ENCODE measurements at regions not wholly inside any gene's neighbourhood (a gene's known extent, or its start where the extent isn't known, plus 50 kb on each side); places are given as distances from the start of the nearest gene placed in this dataset.

GRCh38 chr10:130884456-130884855 is 427.1 kb downstream of the TCERG1L start:
- no peaks in the 10 kb centered on the region for H3K9me3 Mint-ChIP-seq

GRCh38 chr10:130885021-130885655 is 426.4 kb downstream of the TCERG1L start:
- ChIA-PET CTCF (no interaction called here), POLR2A (no interaction called here)
- Histone ChIP-seq H3K27me3 (replicated peaks in 1 of 2; ENCODE audit: control insufficient read depth in 2 of 2, extremely low read depth in 1 of 2, insufficient read depth in 2 of 2, low read length in 1 of 2) (peaks cover 0 to 15% of the 10 kb centered on the region in 2 experiments), H3K36me3 (ENCODE audit: control insufficient read depth in 2 of 2, extremely low read depth in 1 of 2, insufficient read depth in 1 of 2, low read length in 1 of 2) (no peaks in the 10 kb centered on the region), H3K4me3 (ENCODE audit: control insufficient read depth in 1 of 2, extremely low read depth in 1 of 2, low read length in 1 of 2) (no peak overlapping the region), H3K4me1 (ENCODE audit: control insufficient read depth in 1 of 2, extremely low read depth in 1 of 2, insufficient read depth in 2 of 2, low read length in 2 of 2) (no peaks in the 10 kb centered on the region), H3K9me3 (no peaks in the 10 kb centered on the region), H3K27ac (ENCODE audit: low read length) (no peak overlapping the region)
- no peak for DNase-seq
- Mint-ChIP-seq H3K4me3 (no peak overlapping the region), H3K36me3 (no peaks in the 10 kb centered on the region), H3K27me3 (peaks cover 4 to 14% of the 10 kb centered on the region in 2 donors), H3K4me1 (no peaks in the 10 kb centered on the region), H3K9me3 (no peaks in the 10 kb centered on the region), H3K27ac (no peak overlapping the region)
- no peak for ATAC-seq (replicated peaks in 1 of 4)
- 35% methylated on average over 16 of the region's 22 CpGs for WGBS (ENCODE audit: insufficient coverage)

More at GRCh38 chr10:130884456-130884855, 427.1 kb downstream of the TCERG1L start:
- no peaks in the 10 kb centered on the region for H3K4me1 Mint-ChIP-seq
- no peak overlapping the region for H3K27ac ChIP-seq (ENCODE audit: low read length)
- H3K4me1 ChIP-seq (ENCODE audit: control insufficient read depth in 1 of 2, extremely low read depth in 1 of 2, insufficient read depth in 2 of 2, low read length in 2 of 2) = no peaks in the 10 kb centered on the region
- DNase-seq (no peak), ATAC-seq (replicated peaks in 1 of 4) (no peak)
- no peak overlapping the region for H3K4me3 Mint-ChIP-seq
- peaks cover 4 to 14% of the 10 kb centered on the region in 2 donors for H3K27me3 Mint-ChIP-seq
- POLR2A ChIA-PET = no interaction called here
- CTCF ChIA-PET = no interaction called here
- H3K4me3 ChIP-seq (ENCODE audit: control insufficient read depth in 1 of 2, extremely low read depth in 1 of 2, low read length in 1 of 2) = no peak overlapping the region
- WGBS (ENCODE audit: insufficient coverage) = 79% methylated on average over 12 of the region's 12 CpGs
- H3K36me3 ChIP-seq (ENCODE audit: control insufficient read depth in 2 of 2, extremely low read depth in 1 of 2, insufficient read depth in 1 of 2, low read length in 1 of 2) = no peaks in the 10 kb centered on the region
- no peaks in the 10 kb centered on the region for H3K36me3 Mint-ChIP-seq
- peaks cover 0 to 15% of the 10 kb centered on the region in 2 experiments for H3K27me3 ChIP-seq (replicated peaks in 1 of 2; ENCODE audit: control insufficient read depth in 2 of 2, extremely low read depth in 1 of 2, insufficient read depth in 2 of 2, low read length in 1 of 2)
- H3K27ac Mint-ChIP-seq = no peak overlapping the region
- no peaks in the 10 kb centered on the region for H3K9me3 ChIP-seq

GRCh38 chr10:130887170-130887569 is 424.4 kb downstream of the TCERG1L start:
- H3K4me1 ChIP-seq (ENCODE audit: control insufficient read depth in 1 of 2, extremely low read depth in 1 of 2, insufficient read depth in 2 of 2, low read length in 2 of 2) = no peaks in the 10 kb centered on the region
- Mint-ChIP-seq H3K27ac (no peak overlapping the region), H3K27me3 (peaks cover 4 to 10% of the 10 kb centered on the region in 2 donors), H3K4me1 (no peaks in the 10 kb centered on the region), H3K9me3 (peaks cover 0 to 4% (median 0%) of the 10 kb centered on the region in 3 donors), H3K4me3 (no peak overlapping the region), H3K36me3 (no peaks in the 10 kb centered on the region)
- no peak overlapping the region for H3K27ac ChIP-seq (ENCODE audit: low read length)
- peaks cover 0 to 15% of the 10 kb centered on the region in 2 experiments for H3K27me3 ChIP-seq (replicated peaks in 1 of 2; ENCODE audit: control insufficient read depth in 2 of 2, extremely low read depth in 1 of 2, insufficient read depth in 2 of 2, low read length in 1 of 2)
- ATAC-seq (replicated peaks in 1 of 4) (no peak), DNase-seq (no peak)
- H3K9me3 ChIP-seq = no peaks in the 10 kb centered on the region
- ChIA-PET CTCF (no interaction called here), POLR2A (no interaction called here)
- H3K36me3 ChIP-seq (ENCODE audit: control insufficient read depth in 2 of 2, extremely low read depth in 1 of 2, insufficient read depth in 1 of 2, low read length in 1 of 2) = no peaks in the 10 kb centered on the region
- 86% methylated on average over 4 of the region's 7 CpGs for WGBS (ENCODE audit: insufficient coverage)
- H3K4me3 ChIP-seq (ENCODE audit: control insufficient read depth in 1 of 2, extremely low read depth in 1 of 2, low read length in 1 of 2) = no peak overlapping the region

GRCh38 chr10:130888493-130888892 is 423.0 kb downstream of the TCERG1L start:
- H3K27me3 Mint-ChIP-seq = peaks cover 4 to 10% of the 10 kb centered on the region in 2 donors
- 83% methylated on average over 1 of the region's 2 CpGs for WGBS (ENCODE audit: insufficient coverage)
- peaks cover 0 to 4% (median 0%) of the 10 kb centered on the region in 3 donors for H3K9me3 Mint-ChIP-seq
- no peaks in the 10 kb centered on the region for H3K9me3 ChIP-seq
- peaks cover 0 to 15% of the 10 kb centered on the region in 2 experiments for H3K27me3 ChIP-seq (replicated peaks in 1 of 2; ENCODE audit: control insufficient read depth in 2 of 2, extremely low read depth in 1 of 2, insufficient read depth in 2 of 2, low read length in 1 of 2)
- no peaks in the 10 kb centered on the region for H3K4me1 Mint-ChIP-seq
- H3K27ac Mint-ChIP-seq = no peak overlapping the region
- no peak overlapping the region for H3K4me3 Mint-ChIP-seq
- ChIA-PET CTCF (interaction anchor here in 1 of 2 donors (0.6 kb wide), 1 partner anchor 1000 kb away, joined by 4 read pairs; no protein-coding TSS in a partner anchor), POLR2A (no interaction called here)
- no peak overlapping the region for H3K4me3 ChIP-seq (ENCODE audit: control insufficient read depth in 1 of 2, extremely low read depth in 1 of 2, low read length in 1 of 2)
- no peaks in the 10 kb centered on the region for H3K4me1 ChIP-seq (ENCODE audit: control insufficient read depth in 1 of 2, extremely low read depth in 1 of 2, insufficient read depth in 2 of 2, low read length in 2 of 2)
- ATAC-seq (replicated peaks in 1 of 4) (no peak), DNase-seq (no peak)
- no peaks in the 10 kb centered on the region for H3K36me3 Mint-ChIP-seq
- no peak overlapping the region for H3K27ac ChIP-seq (ENCODE audit: low read length)
- H3K36me3 ChIP-seq (ENCODE audit: control insufficient read depth in 2 of 2, extremely low read depth in 1 of 2, insufficient read depth in 1 of 2, low read length in 1 of 2) = no peaks in the 10 kb centered on the region

GRCh38 chr10:130889240-130889639 is 422.3 kb downstream of the TCERG1L start:
- no peak overlapping the region for H3K27ac Mint-ChIP-seq
- Histone ChIP-seq H3K36me3 (ENCODE audit: control insufficient read depth in 2 of 2, extremely low read depth in 1 of 2, insufficient read depth in 1 of 2, low read length in 1 of 2) (no peaks in the 10 kb centered on the region), H3K4me1 (ENCODE audit: control insufficient read depth in 1 of 2, extremely low read depth in 1 of 2, insufficient read depth in 2 of 2, low read length in 2 of 2) (no peaks in the 10 kb centered on the region), H3K9me3 (no peaks in the 10 kb centered on the region), H3K27me3 (replicated peaks in 1 of 2; ENCODE audit: control insufficient read depth in 2 of 2, extremely low read depth in 1 of 2, insufficient read depth in 2 of 2, low read length in 1 of 2) (peaks cover 0 to 15% of the 10 kb centered on the region in 2 experiments), H3K27ac (ENCODE audit: low read length) (no peak overlapping the region), H3K4me3 (ENCODE audit: control insufficient read depth in 1 of 2, extremely low read depth in 1 of 2, low read length in 1 of 2) (no peak overlapping the region)
- peaks cover 4 to 5% of the 10 kb centered on the region in 2 donors for H3K27me3 Mint-ChIP-seq
- ATAC-seq (replicated peaks in 1 of 4) = no peak
- H3K36me3 Mint-ChIP-seq = no peaks in the 10 kb centered on the region
- 67% methylated on average over 7 of the region's 8 CpGs for WGBS (ENCODE audit: insufficient coverage)
- no peak overlapping the region for H3K4me3 Mint-ChIP-seq
- H3K9me3 Mint-ChIP-seq = peaks cover 0 to 4% (median 0%) of the 10 kb centered on the region in 3 donors
- ChIA-PET POLR2A (no interaction called here), CTCF (no interaction called here)
- no peaks in the 10 kb centered on the region for H3K4me1 Mint-ChIP-seq
- DNase-seq = no peak

- no peak overlapping the region for H3K4me3 Mint-ChIP-seq
- H3K4me1 Mint-ChIP-seq = no peaks in the 10 kb centered on the region
- H3K4me3 ChIP-seq (ENCODE audit: control insufficient read depth in 1 of 2, extremely low read depth in 1 of 2, low read length in 1 of 2) = no peak overlapping the region
- DNase-seq = no peak
- H3K27me3 Mint-ChIP-seq = peaks cover 4 to 5% of the 10 kb centered on the region in 2 donors
- WGBS (ENCODE audit: insufficient coverage) = no CpG with 5 or more reads among the region's 6 CpGs
- no peak overlapping the region for H3K27ac ChIP-seq (ENCODE audit: low read length)
- peaks cover 0 to 12% of the 10 kb centered on the region in 2 experiments for H3K27me3 ChIP-seq (replicated peaks in 1 of 2; ENCODE audit: control insufficient read depth in 2 of 2, extremely low read depth in 1 of 2, insufficient read depth in 2 of 2, low read length in 1 of 2)
- H3K27ac Mint-ChIP-seq = no peak overlapping the region
- peaks cover 0 to 4% (median 0%) of the 10 kb centered on the region in 3 donors for H3K9me3 Mint-ChIP-seq
- no peaks in the 10 kb centered on the region for H3K36me3 ChIP-seq (ENCODE audit: control insufficient read depth in 2 of 2, extremely low read depth in 1 of 2, insufficient read depth in 1 of 2, low read length in 1 of 2)
- H3K4me1 ChIP-seq (ENCODE audit: control insufficient read depth in 1 of 2, extremely low read depth in 1 of 2, insufficient read depth in 2 of 2, low read length in 2 of 2) = no peaks in the 10 kb centered on the region
- no peak for ATAC-seq (replicated peaks in 1 of 4)
- H3K9me3 ChIP-seq = no peaks in the 10 kb centered on the region
- no peaks in the 10 kb centered on the region for H3K36me3 Mint-ChIP-seq
- POLR2A ChIA-PET = no interaction called here
- CTCF ChIA-PET = no interaction called here
Measured at GRCh38 chr10:130889780-130890179, 421.7 kb downstream of the TCERG1L start.

Measured in T-cell (primary cell).